IPS DF 4.7 (cell line): ENCODE measurements at regions not wholly inside any gene's neighbourhood (a gene's known extent, or its start where the extent isn't known, plus 50 kb on each side); places are given as distances from the start of the nearest gene placed in this dataset.
"Not testable (repeated sequence)": the region's sequence is repeated elsewhere in the genome, so short reads cannot be mapped to it uniquely, and the experiment has no call there.

Experiments used
- DNase-seq: peaks from one replicate; pipeline ENCODE4 v3.0.0-alpha.2; 2013; ENCODE audit warnings: low spot score; ENCODE audit errors: extremely low read depth

DNA sequence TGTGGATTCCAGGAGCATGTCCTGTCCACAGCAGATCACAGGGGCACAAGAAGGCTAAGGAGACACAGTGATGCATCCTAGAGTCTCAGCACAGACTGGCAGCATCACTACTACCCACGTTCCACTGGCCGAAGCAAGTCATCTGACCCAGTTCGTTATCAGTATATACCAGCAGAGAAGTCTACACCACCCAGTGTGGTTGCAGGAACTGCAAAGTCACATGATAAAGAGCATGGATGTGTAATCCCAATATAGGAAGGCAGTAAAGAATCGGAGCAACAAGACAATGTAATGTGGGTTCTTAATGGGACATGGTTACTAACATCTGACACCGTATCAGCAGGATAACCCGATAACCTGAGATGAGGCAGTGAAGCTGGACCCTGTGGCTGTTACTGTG is 246.6 kb downstream of the RRAGC start:
- DNase-seq = no peak

DNA sequence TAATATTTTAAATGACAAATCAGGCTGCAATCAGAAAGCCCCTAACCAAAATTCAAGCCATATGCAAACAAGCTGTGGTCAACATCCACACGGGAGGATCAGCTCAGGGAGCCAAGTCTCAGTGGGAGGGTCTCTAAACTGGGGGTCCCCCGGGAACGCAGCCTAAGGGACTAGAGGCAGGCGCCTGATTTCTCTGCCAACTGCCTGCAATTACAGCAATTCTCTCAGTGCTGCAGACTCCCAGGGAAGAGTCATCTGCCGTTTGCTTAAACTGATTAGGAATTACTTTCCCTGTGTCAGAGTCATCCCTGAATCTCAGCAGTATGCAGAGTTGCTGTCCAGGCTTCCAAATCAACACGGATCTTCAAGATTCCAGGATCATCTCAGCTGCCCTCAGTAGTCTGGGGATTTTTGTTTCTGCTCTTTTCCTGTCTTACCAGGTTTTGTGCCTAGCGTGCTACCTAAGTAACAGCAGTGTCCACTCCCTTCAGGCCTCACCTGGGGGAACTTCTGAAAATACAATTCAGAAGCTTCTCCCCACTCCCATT is 247.8 kb downstream of the RRAGC start:
- DNase-seq = no peak

DNA sequence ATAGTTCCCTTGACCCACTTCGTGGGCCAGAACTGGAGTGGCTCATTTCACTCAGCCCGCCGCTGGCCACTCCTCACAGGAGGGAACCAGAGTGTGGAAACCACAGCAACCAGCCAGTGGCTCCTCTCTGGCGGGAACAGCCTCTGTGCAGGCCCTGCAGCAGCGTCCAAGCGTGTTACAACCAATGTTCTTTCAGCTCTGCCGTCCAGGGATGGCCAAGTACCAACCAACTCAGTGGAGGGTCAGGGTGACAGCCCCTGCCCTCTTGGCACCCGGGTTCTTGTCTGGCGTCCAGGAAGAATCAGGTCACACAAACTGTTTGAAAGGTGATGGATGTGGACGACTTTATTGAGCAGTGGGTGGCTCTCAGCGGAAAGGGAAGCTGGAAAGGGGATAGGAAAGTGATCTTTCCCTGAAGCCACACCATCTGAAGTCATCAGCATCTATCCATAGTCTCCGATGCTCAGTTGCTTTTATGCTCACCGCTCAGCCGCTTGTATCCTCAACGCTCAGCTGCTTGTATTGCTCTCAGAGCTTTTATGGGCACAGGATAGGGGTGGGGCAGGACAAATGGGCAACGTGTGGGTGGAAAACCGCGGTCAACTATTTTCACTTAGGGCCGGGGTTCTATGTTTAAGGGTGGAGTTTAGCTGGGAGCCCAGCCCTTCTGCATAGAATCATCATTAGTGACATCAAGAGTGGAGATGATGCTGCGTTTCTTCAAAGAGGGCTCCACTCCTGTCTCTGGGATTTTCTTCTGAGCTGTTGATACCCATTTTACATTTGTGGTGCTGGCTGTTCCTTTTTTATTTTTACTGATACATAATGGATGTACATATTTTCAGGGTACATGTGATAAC is 250.2 kb downstream of the RRAGC start:
- no peak for DNase-seq

DNA sequence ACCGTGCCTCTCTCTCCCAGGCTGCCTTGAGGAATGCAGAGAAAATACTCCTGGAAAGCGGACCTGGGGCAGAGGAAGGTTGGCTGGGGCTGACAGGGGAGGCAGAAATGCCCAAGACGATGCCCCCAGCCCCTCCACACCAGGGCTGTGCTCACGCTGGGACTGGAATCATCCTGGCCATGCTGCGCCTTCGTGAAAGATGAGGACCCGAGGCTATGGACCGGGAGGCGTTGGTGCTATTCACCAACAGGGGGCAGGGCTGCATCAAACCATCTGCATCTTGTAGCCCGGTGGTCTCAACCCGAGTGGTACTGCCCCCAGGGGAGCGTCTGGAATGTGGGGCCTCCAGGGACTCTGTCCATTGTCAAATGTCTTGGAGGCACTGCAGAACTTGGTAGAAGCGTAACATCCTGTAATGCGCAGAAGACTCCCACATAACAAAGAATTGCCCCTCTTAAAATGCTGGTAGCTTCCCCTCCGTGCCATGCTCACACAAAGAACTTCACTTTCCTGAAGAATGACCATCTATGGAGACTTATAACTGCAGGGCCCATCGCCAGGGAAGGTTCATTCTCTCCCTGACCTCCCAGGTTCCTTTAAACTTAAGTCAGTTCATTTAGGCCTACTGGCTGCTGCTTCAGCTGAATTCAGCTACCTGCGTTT is 251.2 kb downstream of the RRAGC start:
- DNase-seq = peak; percentile 56

DNA sequence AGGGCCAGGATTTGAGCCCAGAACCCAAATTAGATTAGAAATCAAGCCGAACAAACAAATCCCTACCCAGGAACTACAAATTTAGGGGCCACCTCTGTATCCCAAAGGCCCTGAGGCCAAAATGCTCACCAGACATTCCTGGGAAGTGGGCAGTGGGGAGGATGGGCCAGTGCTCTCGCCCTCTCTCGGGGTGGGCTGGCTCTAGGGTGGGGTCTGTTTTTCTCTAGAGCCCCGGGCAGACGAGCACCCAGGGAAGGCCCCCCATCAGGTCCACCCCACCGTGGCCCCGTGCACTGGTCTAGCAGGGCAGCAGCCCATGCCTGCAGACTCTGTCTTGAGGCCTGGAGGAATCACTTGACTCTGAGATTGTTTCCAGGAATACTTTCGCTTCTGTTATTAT is 252.0 kb downstream of the RRAGC start:
- DNase-seq = no peak

DNA sequence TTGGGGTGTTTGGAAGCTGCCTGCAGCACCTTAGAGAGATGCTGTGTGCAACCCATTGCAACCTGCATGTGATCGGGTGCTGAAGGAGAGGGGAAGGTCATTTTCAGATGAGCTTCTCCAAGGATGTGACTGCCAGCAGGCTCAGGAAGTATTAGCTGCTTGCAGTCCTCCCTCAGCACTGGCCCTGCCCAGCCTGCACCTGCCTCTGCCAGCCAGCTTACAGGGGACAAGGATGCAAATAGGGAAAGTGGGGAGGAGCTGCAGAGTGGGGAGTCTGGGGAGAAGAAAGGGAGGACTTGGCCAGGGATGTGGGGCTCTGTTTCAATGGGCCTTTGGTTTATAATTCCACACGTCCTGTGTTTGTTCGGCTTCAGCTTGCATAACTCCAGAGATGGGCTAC is 254.5 kb downstream of the RRAGC start:
- no peak for DNase-seq

DNA sequence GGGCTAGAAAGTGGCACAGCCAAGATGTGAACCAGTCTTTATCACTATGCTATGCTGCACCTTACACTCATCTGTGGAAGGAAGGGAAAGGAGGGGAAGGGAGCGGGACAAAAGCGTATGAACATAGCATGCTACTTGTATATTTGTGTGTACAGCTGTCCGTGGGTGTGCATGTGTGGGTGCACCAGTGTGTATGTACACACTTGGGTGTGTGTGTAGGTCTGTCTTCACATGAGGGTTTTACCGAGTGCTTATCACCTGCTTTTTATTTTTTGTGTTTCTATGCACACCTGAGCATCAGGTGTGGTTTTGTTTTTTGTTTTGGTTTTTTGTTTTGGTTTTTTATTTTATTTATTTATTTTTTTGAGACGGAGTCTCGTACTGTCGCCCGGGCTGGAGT is 255.7 kb downstream of the RRAGC start:
- DNase-seq = no peak

DNA sequence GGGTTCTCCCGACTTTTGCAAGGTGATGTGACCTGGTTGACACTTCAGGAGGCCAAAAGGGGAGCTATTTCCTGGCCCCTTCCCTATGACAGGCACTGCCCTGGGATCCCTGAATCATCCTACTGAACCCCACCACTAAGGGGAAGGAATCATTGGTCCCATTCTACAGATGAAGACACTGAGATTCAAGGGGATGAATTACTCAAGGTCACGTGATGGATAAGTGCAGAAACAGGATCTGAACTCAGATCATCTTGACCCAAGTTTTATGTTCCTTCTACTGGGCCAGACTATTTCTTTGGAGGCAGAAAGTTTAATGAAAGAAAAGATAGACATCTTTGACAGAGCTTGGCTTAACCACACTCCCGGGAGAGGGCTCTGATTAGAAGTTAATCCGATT is 258.7 kb downstream of the RRAGC start:
- no peak for DNase-seq

DNA sequence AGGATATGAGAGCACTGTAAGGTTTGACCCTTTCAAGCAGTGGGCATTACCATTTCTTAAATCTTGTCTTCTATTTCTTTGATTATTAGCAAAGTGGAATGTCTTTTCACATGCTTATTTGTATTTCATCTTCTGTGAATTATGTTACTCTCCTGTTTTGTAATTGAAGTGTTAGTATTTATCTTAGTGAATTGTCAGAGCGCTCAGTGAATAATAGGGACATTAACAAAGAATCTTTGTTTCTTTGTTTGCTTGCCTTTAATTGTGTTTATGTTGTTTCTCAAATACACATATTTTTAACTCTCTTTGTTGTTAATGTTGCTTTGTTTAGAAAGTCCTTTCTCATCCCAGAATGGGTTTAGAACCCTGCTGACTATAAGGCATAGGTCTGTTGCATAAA is 259.3 kb downstream of the RRAGC start:
- DNase-seq = no peak

DNA sequence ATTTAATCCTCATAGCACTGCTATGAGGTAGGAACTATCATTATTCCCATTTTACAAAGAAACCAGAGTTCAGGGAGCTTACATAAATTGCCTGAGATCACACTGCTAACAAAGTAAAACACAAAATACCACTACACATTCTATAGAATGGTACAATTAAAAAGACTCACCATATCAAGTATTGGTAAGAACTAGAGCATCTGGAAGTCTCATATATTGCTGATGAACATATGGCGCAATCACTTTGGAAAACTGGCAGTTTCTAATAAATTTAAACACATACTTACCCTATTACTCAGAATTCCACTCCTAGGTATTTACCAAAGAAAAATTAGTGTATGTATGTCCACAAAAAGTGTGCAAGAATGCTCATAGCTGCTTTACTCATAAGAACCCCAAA is 261.5 kb downstream of the RRAGC start:
- no peak for DNase-seq

DNA sequence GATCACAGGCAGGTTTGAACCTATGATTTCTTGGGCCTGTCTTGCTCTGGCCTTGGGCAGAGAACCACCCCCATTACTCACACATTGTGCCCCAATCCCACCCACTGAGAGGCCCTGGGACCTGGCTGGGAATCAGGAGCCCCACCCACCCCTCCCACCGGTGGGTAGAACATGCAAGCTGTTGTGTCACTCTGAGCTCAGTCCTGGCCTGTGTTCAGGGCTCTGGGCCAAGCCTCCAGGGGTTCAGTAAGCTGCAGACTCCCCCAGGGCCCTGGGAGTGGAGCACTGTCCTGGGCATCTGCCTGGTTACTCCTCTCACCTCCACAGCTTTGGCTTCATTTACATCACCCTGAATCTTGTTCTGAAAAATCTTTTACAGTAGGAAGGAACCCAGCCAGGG is 270.5 kb downstream of the RRAGC start:
- no peak for DNase-seq

DNA sequence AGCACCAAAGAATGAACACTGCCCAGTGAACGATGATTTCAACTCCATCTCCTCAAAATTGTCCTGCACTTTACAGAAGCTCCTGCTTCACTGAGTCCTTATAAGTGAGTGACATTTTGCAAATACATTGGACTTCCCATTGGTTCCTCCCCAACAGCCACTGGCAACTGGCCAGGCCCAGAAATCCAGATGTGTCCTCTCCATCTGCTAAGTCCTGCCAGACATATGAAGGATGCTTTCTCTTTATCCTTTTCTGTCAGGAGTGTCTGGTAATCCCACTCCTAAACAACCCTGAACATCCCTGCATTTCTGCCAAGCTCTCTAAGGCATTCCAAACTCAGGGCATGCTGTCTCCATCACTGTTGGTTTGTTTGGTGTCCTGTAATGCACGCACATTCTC is 271.8 kb downstream of the RRAGC start:
- no peak for DNase-seq

DNA sequence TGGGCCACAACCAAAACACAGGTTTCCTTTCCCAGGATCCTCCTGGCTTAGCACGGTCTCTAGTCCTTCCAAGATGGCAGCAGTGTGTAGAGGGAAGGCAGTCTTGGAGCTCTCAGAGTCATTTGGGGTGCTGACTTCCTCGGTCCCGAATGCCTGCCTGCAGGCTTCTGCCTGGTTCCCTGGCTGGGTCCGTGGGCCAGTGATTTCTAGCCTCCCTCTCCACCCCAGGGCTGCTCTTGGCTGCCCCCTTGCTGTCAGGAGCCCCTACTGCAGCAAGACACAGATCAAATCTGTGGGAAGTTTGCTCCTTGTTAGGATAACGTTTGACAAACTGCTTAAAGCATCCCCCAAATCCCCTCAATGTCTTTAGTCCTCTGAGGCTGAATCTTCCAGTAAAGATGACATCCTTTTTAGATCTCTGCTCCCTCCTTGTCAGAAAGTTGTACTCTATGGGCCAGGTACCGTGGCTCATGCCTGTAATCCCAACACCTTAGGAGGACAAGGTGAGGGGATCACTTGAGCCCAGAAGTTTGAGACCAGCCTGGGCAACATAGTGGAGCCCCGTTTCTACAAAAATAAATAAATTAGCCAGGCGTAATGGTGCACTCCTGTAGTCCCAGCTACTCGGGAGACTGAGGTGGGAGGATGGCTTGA is 272.5 kb downstream of the RRAGC start:
- DNase-seq = no peak

DNA sequence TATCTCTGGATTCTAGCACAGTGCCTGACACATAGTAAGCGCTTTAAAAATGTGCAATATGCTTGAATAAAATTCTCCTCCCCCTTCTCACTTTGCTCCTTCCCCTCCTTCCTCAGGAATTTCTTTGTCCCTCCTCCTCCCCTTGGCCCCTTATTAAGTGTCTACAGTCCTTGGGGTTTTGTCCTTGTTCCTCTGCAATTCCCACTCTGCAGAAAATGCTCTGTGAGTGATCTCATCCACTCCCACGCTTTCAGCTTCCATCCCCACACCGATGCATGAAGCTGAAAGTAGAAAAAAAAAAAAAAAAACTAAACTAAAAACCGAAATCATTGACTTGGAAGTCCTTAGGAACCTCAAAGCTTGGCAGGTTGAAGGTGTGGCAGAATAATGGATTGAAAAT is 273.6 kb downstream of the RRAGC start:
- DNase-seq = no peak

DNA sequence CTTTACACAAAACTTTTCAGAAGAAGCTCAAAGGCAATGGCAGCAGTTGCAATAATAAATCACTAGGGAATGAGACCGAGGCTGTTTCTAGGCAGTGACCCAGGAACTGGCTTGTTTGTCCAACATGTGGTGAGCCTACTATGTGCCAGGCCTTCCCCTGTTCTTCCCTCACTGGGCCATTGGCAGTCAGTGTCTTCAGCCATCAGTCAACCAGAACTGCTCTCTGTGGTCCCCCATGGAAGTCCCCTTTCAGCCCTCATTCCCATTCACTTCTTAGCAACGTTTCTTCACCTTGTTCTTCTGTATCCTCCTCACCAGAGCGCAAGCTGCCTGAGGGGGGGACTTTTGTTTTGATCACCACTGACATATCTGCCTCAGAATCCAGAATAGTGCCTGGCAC is 274.1 kb downstream of the RRAGC start:
- DNase-seq = no peak

DNA sequence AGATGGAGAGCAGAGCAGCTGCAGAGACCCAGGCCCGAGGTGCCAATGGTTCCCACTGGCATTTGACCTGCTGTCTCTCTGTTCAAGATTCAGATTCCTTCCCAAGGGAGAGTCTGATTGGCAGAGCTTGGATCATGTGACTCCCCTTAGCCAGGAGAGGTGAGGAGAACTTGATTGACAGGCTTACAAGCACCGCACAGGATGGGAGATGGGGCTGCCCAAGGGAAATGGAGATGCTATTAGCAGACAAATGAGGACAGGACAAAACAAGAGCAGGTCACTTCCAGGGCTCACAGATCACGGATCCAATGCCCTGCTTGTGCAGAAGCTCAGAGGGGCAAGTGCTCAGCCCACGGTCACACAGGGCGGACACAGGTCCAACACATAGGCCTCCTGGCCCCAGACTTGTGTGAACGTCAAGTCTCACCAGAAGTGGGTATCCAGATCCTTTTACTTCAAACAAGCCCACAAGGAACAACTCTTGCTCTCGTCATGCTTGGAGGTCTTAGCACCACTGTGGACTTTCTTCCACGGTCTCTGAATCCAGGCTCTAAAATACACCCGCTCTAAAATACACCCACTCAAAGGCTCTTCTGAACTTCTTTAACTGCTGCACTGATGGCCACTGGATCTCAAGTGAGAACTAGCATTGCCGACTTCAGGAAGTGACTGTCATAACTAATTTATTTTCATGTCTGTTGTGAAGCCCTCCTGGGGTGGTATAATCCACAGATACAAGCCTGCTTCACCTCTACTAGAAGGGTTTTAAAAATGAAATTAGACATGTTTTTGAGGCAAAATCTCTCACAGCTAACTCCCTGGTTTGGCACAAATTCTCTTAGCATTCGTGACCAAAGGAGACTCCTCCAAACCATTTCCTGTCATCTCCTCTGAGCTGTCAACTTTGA is 274.9 kb downstream of the RRAGC start:
- DNase-seq = no peak

DNA sequence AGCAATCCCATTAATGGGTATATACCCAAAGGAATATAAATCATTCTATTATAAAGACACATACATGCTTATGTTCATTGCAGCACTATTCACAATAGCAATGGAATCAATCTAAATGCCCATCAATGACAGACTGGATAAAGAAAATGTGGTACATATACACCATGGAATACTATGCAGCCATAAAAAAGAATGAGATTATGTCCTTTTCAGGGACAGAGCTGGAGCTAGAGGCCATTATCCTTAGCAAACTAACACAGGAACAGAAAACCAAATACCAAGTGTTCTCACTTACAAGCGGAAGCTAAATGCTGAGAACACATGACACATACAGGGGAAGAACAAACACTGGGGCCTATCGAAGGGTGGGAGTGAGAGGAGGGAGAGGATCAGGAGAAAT is 276.3 kb downstream of the RRAGC start:
- DNase-seq = not testable (repeated sequence)

DNA sequence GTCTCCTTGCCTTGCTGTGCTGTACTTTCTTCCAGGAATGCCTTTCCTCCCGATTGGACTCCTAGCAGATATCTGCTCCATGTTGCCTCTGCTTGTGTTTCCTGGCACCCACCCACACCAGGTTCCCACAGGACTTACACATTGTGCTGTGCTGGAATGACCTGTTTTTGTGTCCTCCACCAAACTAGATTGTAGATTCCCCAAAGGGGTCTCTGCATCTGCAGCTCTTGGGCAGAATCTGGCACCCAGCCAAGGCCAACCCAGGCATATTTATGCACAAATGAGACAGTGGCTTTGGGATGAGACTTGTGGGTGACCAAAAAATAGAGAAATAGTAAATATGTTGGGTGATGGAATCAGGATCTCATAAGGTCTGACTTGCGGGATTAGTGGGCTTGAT is 278.2 kb downstream of the RRAGC start:
- DNase-seq = no peak

DNA sequence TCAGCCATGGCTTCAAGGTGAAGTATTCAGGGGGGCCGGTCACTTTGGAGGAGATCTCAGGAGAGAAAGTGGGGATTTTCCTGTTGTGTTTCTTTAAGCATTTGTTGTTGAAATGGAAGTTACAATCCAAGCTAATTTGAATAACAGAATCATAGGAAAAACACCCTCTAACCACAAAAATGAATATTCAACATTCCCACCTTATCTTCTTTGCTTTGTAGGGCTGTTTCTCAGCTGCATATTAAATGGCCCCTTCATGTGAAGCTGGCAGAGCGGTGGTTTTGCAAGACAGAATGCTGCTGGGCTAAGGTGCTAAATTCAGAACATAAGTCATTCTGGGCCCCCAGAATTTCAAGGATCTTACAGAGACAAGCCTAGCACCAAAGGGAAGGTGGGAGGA is 279.0 kb downstream of the RRAGC start:
- DNase-seq = no peak

DNA sequence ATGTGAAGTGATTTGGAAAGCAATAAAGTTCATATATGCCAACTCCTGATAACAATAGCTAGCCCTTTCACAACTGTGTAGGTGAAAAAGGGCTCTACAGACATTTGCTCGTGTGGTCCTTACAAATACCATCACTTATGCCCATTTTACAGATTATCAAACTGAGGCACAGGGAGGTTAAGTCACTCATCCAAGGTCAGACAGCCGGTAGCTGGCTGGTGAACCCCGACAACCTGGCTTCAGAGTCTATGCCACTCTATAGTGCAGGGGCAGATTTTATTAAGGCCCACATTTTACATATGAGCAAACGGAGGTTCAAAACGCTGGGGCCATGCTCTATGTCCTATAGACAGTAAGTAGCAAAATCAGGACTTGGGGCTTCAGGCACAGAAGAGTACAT is 280.5 kb downstream of the RRAGC start:
- no peak for DNase-seq

DNA sequence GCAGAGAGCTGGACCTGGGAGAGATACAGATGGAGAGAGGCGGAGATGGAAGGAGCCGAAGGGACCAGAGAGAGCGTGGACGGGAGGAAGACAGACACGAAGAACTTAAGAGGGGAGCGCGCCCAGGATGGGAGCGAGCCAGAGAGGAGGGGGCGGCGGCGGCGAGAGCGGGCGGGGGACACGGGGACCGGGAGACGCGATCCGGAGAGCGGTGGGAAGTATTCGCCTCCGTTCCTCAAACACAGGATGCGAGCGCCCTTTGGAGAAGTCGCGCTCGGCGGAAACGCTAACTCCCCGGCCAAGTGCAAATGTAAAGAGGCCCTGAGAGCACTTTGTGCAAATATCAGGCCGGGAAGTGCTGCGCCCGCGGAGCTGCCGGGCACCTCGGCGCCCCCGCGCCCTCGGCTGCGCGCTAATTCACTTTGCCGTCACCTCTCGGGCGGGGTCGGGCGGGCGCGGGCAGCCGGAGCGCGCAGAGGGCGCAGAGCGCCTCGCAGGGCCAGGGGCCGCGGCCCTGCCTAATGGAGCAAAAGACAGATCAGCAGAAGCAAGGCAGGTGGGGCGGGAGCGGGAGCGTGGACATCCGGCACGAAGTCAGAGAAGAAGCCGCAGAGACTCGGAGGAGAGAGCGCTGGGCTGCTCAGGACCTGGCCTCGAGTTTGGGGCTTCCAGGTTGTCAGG is 281.2 kb downstream of the RRAGC start:
- no peak for DNase-seq
